ENCODE measurements at regions not wholly inside any gene's neighbourhood (a gene's known extent, or its start where the extent isn't known, plus 50 kb on each side); places are given as distances from the start of the nearest gene placed in this dataset.

DNA sequence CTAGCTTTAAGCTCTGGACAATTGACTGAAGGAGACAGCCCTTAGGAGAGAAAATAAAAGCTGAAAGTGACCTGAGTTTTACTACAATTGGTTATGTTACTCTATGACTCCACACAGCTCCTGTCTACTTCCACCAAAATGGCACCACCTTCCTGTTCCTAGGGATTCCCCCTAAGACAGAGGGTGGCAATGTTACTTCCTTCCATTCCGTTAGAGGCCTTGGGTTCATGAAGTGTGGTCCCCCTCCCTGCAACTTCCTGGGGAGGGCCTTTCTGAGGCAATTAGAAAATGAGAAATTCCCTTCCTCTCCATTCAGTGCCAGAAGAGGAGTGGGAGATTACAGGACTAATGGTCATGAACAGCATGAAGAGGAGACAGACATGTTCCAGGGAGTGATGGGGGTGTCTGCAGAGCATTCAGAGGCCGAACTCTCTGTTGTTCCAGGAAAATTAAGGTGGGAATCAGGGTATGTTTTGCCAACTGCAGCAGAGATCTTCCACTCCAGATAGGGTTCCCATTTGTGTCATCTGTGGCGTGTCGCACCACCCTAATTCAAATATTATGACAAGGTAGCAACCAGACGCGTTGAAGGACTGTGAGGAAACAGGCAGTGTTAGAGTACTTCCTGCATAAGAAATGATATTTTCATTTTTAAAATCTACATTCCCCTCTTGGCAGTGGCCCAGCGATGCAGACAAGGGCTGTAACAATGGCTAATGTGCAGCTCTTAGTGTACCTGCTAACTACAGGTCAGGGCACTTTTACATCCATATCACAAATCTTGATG is 53.1 kb upstream of the TRIM67 start:
- DNase-seq (ENCODE audit: low read depth) = no peak

DNA sequence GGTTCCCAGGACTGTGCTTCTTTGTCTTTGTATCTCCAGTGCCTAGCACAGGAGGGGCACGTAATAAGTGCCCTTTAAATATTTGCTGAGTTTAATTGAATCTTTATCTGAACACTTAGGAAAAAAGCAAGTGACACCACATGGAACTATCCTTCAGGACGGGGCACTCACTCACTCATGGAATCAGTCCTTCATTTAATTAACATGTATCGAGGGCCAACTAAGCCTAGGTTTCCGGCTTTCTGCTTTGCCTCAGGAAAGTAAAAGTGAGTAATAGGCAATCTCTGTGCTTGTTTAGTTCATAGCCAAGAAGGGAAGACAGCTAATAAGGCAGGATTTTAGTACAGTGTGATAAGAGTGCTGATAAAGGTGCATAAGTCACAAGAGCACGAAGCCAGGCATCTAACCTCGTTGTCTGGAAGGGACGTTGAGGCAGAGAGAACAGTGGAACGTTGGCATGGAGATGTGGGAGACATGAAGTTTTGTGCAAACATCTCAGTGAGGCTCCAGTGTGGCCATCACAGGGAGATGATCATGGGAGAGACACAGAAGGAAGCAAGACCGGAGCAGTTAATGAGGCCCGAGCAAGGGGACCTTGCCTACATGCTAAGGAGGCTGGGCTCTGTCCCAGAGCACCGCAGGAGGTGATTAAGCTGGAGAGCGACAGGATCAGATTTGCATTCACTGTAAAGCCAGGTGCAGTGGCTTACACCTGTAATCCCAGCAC is 54.1 kb upstream of the TRIM67 start:
- DNase-seq (ENCODE audit: low read depth) = no peak

DNA sequence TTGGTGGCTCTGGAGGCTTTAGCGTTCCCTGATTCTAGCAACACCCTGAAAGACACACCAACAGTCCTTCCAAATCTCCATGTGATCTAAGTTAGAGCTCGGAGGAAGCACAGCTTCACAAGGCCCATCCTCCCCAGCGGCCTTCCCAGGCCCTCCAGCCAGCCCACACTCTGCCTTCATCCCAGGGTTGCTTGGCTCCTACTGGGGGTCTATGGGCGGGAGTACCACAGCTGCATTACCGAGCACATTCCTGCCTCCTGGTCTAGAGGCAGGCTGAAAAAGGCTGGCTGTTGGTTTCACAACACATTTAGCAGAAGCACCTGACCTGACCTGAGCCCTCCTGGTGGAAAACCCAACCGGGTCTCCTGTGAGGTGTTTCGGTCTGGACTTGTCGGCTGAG is 54.7 kb upstream of the TRIM67 start:
- DNase-seq (ENCODE audit: low read depth) = no peak

DNA sequence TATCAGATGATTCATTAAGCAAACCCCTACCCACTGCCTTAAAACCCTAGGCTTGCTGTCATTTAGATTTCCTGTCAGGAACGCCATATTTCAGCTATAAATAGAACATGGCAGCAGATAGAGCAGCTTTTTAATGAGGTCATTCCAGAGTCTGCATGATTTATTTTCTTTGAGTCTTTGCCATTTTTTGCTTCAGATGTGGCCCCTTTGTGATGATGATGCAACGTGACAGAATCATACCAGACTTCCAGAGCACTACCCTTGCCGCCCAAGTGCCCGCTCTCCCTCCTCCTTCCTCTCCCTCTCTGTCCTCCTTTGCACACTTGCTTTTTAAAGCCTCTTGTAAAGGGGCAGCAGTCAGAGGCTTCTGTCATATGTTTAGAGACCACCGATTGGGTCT is 55.5 kb upstream of the TRIM67 start:
- DNase-seq (ENCODE audit: low read depth) = no peak

DNA sequence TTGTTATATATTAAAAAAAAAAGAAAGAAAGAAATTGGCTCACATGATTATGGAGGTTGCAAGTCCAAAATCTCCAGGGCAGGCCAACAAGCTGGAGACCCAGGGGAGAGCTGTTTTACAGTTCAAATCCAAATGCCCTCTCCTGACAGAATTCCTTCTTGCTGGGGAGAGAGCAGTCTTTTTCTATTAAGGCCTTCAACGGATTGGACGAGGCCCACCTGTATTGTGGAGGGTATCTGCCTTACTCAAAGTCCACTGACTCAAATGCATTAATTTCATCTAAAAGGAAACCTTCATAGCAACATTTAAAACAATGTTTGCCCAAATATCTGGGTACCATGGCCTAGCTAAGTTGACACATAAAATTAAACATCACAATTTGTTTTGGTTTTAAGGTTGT is 56.9 kb upstream of the TRIM67 start:
- no peak for DNase-seq (ENCODE audit: low read depth)

DNA sequence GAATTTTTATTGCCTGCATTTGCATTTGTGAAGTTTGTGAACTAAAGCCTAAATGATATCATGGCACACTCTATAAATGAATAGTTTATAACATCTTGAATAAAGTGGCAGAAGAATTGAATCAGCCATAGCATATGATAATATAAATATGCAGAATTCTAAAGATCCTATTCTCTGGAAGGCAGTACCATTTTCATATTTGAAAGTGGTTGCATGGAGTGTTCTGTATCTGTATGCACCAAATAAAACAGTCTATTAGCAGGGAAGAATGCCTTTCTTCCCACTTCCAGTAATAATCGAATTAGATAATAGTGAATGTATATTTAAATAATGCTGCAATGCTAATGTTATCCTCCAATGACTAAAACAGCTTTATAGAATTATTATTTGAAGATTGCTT is 57.9 kb upstream of the TRIM67 start:
- no peak for DNase-seq (ENCODE audit: low read depth)

DNA sequence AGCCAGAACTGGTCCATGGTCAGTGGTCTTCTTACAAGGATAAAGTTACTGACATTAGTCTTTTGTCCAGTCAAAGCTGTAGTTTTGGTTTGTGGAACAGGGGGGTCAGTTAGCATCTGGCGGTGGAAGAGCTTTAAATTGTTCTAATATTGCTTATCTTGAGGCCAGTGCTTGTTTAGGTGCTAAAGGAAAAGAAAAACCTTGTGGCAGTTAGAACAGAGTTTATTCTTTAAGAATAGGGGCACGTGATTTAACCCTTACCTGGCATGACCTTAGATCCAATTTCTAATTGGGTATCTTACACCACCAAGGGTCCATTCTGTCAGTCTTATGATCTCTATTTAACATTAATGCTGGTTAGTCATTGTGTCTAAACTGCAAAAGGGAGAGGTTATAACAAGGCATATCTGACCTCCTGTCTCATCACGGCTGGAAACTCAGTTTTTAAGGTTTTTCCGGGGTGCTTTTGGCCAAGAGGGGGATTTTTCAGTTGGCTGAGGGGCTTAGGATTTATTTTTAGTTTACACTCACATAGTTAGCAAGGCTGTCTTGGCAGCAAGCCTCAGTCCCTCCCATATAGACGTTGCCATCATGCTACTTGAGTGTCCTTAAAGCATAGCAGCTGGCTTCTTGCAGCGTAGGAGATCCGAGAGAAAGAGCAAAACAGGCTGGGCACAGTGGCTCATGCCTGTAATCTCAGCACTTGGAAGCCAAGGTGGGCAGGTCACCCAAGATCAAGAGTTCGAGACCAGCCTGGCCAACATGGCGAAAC is 60.1 kb upstream of the FAM89A start:
- no peak for DNase-seq (ENCODE audit: low read depth)

DNA sequence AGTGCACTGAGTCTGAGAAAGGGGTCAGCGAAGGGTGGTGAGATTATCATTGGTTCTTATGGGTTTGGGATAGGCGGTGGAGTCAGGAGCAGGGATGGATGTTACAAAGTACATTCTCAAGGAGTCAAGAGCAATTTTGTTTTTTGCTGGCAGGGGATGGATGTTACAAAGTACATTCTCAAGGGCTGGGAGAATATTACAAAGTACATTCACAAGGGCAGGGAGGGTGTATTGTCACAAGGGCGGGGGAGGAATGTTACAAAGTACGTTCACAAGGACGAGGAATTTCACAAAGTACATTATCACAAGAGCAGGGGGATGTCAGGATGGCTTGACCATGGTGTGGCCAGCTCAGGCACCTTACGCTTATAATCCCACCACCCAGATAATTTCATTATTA is 59.3 kb upstream of the FAM89A start:
- no peak for DNase-seq (ENCODE audit: low read depth)

DNA sequence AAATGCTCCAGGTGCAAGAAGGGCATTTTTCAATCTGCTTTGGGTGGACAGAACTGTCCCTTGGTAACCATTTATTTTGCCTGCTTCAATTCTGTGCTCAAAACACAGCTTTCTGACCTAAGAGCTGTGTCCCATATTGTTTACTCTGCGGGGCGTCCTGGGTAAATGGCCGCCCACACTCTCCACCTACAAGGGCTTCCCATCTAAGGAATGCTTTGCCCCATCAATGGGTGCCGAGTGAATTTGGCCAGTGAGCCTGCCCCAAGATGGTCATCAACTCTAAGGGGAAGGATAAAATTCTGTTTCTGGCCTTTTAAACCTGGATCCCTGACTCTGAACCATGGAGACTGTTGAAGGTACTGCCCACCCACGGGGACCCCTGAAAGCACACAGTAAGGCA is 55.5 kb upstream of the FAM89A start:
- DNase-seq (ENCODE audit: low read depth) = no peak

DNA sequence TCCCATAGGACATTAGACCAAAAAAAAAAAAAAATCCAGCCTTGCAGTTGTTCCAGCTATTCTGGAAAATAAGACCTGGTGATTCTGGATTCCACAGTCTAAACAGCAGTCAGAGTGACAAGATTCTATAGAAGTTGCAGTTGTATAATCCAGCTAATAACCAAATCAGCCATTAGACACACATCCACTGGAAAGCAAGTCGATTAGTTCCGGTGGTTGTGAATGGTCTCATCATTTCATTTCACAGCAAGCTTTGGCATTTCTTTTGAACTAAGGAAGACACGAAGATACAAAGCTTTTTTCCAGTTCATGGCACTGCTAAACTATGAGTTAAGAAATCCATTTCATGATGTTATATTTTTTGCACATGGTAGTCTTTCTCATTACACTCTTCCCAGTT is 54.4 kb upstream of the FAM89A start:
- DNase-seq (ENCODE audit: low read depth) = no peak

DNA sequence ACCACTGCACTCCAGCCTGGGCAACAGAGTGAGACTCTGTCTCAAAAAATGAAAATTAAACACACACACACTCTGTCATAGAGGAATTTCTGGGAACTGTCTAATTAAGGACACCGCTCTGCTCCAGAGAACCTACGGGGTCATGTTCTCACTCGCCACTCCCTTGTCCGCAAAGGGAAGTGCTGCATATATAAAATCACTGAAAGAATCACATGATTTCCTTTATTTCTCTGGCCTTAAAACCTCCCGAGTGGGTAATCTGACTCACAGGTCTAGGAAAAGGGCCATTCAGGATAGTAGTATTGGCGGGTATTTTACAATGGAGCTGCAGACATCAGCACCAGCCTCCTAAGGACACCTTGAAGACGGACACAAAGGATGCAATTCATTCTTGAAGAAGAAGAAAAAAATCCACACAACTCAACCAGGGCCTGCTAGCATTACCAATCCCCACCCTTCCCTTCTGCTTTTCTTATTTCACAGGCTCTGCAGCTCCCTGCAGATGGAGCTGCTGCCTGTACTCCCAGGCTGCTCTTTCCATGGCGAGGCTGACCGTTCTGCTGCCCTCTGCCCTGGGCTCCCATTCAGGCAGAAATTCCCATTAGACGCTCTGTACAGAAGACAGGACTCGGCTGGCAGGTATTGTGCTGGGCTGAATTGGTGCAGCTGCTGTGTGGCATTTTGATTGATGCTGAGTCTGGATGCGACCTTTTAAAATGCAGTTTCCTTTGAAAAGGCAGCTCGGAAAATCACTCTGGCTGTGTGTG is 53.3 kb upstream of the FAM89A start:
- DNase-seq (ENCODE audit: low read depth) = no peak

DNA sequence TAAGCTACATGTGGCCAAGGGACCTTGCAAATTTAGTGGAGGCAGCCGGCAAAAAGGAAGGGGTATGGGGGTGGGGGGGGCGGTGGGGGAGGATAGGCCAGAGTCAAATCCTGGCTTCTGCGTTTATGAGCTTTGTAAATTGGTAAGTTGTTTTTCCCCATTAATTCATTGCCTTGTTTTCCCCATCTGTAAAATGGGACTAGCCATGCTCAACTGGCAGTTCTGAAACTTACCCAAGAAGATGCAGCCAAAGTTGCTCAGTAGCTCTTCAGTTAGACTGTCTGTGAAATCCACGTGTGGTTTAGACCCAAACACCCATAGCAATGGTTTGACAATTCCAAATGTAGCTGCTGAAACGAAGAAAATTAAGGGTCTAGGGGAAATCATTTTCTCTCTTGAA is 52.3 kb upstream of the FAM89A start:
- no peak for DNase-seq (ENCODE audit: low read depth)

DNA sequence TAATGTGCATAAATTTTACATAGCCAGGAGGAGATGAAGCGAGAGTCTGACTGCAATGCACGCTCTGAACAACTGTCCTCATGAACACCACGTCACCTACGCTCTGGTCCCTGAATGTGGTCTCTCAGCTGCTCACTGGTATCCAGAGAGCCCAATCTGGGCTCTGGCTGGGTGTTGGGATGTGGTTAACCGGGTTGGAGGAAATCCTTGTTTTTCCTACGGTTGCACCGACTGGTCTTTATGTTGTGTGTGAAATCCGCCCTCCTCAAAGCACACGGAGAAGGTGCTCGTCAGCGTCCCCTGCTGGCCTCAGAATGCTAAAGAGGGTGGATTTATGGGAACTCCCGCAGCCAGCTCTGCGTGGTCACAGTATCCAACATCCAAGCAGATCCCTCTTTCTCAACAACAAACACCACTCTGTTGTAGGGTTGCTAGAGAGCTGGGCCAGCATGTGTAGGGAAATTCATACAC is 51.8 kb upstream of the FAM89A start:
- DNase-seq (ENCODE audit: low read depth) = peak; percentile 5

DNA sequence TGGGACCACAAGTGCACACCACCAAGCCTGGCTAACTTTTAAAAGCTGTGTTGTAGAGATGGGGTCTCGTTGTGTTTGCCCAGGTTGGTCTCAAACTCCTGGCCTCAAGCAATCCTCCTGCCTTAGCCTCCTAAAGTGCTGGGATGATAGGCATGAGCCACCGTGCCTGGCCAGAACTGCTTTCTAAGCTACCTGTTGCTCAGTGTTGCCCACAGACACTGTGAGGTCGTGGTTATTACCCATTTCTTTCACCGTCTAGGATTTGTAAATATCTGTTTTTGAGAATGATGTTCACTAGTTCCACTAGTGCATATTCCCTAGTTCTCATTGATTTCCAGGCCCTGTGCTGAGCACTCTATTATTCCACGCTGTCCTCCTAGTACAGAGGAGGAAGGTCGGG is 51.4 kb upstream of the FAM89A start:
- no peak for DNase-seq (ENCODE audit: low read depth)
